GM13976 (cell line): ENCODE measurements at regions not wholly inside any gene's neighbourhood (a gene's known extent, or its start where the extent isn't known, plus 50 kb on each side); places are given as distances from the start of the nearest gene placed in this dataset.

ENCODE experiments used
- DNase-seq: peaks from one replicate; pipeline ENCODE4 v3.0.0; 2012; ENCODE audit warnings: low spot score
- in situ Hi-C: fragments of 300-500 bp; cut with MboI; formaldehyde crosslinking; loops from one replicate; pipeline ENCODE4 v1.12.0; 2022; ENCODE audit warnings: low sequenced_read_pairs, mixed read lengths, inconsistent platforms; ENCODE audit not compliant: unreplicated experiment
- TF ChIP-seq, protein P1 (sequence below): IDR thresholded peaks from 2 replicates; pipeline ENCODE4 v1.5.1; 2012; ENCODE audit warnings: borderline replicate concordance, mild to moderate bottlenecking; ENCODE audit not compliant: insufficient read depth; ENCODE audit errors: extremely low read depth, missing control alignments, control extremely low read depth

- in situ Hi-C loops = no loop called here
- no peak for DNase-seq
- TF ChIP-seq, protein P1, sequence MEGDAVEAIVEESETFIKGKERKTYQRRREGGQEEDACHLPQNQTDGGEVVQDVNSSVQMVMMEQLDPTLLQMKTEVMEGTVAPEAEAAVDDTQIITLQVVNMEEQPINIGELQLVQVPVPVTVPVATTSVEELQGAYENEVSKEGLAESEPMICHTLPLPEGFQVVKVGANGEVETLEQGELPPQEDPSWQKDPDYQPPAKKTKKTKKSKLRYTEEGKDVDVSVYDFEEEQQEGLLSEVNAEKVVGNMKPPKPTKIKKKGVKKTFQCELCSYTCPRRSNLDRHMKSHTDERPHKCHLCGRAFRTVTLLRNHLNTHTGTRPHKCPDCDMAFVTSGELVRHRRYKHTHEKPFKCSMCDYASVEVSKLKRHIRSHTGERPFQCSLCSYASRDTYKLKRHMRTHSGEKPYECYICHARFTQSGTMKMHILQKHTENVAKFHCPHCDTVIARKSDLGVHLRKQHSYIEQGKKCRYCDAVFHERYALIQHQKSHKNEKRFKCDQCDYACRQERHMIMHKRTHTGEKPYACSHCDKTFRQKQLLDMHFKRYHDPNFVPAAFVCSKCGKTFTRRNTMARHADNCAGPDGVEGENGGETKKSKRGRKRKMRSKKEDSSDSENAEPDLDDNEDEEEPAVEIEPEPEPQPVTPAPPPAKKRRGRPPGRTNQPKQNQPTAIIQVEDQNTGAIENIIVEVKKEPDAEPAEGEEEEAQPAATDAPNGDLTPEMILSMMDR = no peak
Measured at GRCh38 chr9:104258296-104259011, 164.3 kb downstream of the SMC2 start.

GRCh38 chr9:104260004-104260403 lies 165.9 kb downstream of the SMC2 start:
- no peak for DNase-seq
- TF ChIP-seq, protein P1 = no peak
- in situ Hi-C loops = no loop called here

- DNase-seq = no peak
- TF ChIP-seq, protein P1 = no peak
- in situ Hi-C loops = no loop called here
Measured at GRCh38 chr9:104263942-104264341, 169.8 kb downstream of the SMC2 start.

- TF ChIP-seq, protein P1 = no peak
- in situ Hi-C loops = no loop called here
- no peak for DNase-seq
Measured at GRCh38 chr9:104264431-104264830, 170.3 kb downstream of the SMC2 start.

DNA sequence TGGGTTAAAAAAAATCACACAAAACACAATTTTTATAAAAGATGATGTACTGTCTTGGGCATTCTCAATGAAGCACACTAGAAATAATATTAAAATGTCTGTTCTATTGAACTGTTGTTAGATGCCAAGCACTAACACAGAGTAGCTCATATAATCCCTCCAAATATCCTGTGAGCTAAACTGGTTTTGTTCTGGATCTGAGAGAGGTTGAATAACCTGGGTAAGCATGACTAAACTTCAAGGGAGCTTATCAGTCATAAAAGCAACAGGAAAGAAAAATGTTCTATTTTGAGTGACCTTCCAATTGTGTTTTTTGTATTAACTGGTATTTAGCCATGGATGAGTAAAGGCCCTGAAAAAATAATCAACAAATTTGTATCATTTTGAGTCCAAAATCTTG lies 175.3 kb downstream of the SMC2 start:
- no peak for DNase-seq
- in situ Hi-C loops = no loop called here
- TF ChIP-seq, protein P1 = no peak

GRCh38 chr9:104269996-104270963 lies 176.2 kb downstream of the SMC2 start:
- no peak for DNase-seq
- TF ChIP-seq, protein P1 = no peak
- in situ Hi-C loops = no loop called here
